ENCODE measurements at regions not wholly inside any gene's neighbourhood (a gene's known extent, or its start where the extent isn't known, plus 50 kb on each side); places are given as distances from the start of the nearest gene placed in this dataset.

DNA sequence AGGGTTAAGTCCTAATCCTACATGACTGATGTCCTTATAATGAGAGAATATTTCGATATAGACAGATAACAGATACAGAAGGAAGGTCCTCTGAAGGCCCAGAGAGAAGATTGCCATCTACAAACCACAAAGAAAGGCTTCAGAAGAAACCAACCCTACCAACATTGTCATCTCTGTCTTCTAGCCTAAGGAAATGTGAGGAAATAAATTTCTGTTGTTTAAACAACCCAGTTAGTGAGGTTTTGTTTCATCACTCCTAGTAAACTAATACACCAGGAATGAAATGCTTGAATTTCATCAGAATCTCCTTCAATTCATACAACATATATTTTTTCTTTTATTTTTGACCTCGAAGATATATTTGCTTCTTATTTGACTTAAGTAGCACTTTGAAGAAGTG is 1527.8 kb downstream of the STIM2 start:
- Histone ChIP-seq H3K79me2 (ENCODE audit: low read length) (no peaks in the 10 kb centered on the region), H4K20me1 (ENCODE audit: insufficient read depth, low read depth, low read length) (no peaks in the 10 kb centered on the region), H3K4me1 (ENCODE audit: low read length) (no peaks in the 10 kb centered on the region), H3K36me3 (ENCODE audit: insufficient read depth, low read length) (no peaks in the 10 kb centered on the region), H3K27me3 (ENCODE audit: low read length) (no peaks in the 10 kb centered on the region), H3K27ac (ENCODE audit: low read length) (no peak overlapping the region), H3K4me2 (ENCODE audit: low read depth, low read length, poor library complexity, severe bottlenecking) (no peak overlapping the region), H2AFZ (ENCODE audit: low read length) (no peak overlapping the region), H3K9ac (ENCODE audit: low read length) (no peak overlapping the region), H3K4me3 (ENCODE audit: low read length) (no peak overlapping the region), H3K9me2 (replicated peaks; ENCODE audit: insufficient read depth, low read length) (no peaks in the 10 kb centered on the region; the same call in 1 of the 2 replicates), H3K9me3 (ENCODE audit: low read length) (peaks cover 19% of the 10 kb centered on the region)
- DNase-seq = no peak

DNA sequence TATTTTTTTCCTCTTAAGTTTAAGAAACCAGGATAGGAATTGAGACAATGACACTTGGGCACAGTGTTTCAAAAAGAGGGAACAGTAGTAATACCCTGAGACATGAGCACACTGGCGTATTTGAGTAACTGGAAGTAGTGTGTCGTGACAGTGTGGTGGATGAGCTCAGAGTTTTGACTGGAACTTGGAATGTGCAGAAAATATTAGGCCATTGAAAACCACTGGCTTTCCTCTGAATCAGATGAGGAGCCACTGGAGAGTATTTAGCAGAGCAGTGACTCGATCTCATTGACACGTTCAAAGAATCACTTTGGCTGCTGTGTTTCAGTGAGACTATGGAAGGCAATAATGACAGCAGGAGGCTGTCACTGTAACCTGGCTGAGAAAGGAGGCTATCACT is 1531.2 kb downstream of the STIM2 start:
- H3K4me2 ChIP-seq (ENCODE audit: low read depth, low read length, poor library complexity, severe bottlenecking) = no peak overlapping the region
- no peaks in the 10 kb centered on the region for H3K79me2 ChIP-seq (ENCODE audit: low read length)
- no peaks in the 10 kb centered on the region for H3K27me3 ChIP-seq (ENCODE audit: low read length)
- DNase-seq = no peak
- no peaks in the 10 kb centered on the region for H3K4me1 ChIP-seq (ENCODE audit: low read length)
- no peak overlapping the region for H2AFZ ChIP-seq (ENCODE audit: low read length)
- no peaks in the 10 kb centered on the region for H4K20me1 ChIP-seq (ENCODE audit: insufficient read depth, low read depth, low read length)
- no peak overlapping the region for H3K9ac ChIP-seq (ENCODE audit: low read length)
- no peaks in the 10 kb centered on the region for H3K36me3 ChIP-seq (ENCODE audit: insufficient read depth, low read length)
- H3K9me3 ChIP-seq (ENCODE audit: low read length) = peaks cover 9% of the 10 kb centered on the region; the same call in 1 of the 2 replicates
- no peak overlapping the region for H3K4me3 ChIP-seq (ENCODE audit: low read length)
- H3K27ac ChIP-seq (ENCODE audit: low read length) = no peak overlapping the region
- H3K9me2 ChIP-seq (replicated peaks; ENCODE audit: insufficient read depth, low read length) = no peaks in the 10 kb centered on the region; the same call in 1 of the 2 replicates

DNA sequence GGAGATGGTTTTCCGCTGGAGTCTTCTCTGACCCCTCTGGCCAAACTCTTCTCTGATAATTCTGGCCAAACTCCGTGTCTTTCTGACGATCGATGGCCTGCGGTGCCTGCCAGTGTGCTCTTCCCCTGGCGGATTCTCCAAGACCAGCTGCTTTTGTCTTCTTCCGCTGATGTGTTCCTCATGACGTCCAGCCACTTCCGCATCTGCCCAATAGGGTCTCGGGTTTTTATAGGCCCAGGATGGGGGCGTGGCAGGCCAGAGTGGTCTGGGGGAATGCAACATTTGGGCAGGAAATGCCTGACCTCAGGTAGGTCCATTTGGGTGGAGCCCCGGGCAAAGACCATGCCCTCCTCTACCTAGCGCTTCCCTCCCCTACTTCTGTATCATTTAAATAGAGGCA is 1542.1 kb downstream of the STIM2 start:
- Histone ChIP-seq H3K4me1 (ENCODE audit: low read length) (no peaks in the 10 kb centered on the region), H3K27ac (ENCODE audit: low read length) (no peak overlapping the region)

DNA sequence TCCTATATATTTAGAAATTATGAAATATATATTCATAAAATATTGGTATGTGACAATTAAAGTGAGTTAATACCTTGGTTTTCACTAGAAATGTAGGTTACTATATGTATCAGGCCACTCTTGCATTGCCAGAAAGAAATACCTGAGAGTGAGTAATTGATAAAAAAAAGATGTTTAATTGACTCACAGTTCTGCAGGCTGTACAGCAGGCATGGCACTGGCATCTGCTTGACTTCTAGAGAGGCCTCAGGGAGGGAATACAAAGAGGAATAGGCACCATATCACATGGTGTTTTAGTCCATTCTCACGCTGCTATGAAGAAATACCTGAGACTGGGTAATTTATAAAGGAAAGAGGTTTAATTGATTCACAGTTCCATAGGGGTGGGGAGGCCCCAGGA is 1560.6 kb downstream of the STIM2 start:
- Histone ChIP-seq H3K4me1 (ENCODE audit: low read length) (no peaks in the 10 kb centered on the region), H3K9ac (ENCODE audit: low read length) (no peak overlapping the region), H3K9me2 (replicated peaks; ENCODE audit: insufficient read depth, low read length) (no peaks in the 10 kb centered on the region), H2AFZ (ENCODE audit: low read length) (no peak overlapping the region), H3K27me3 (ENCODE audit: low read length) (no peaks in the 10 kb centered on the region), H3K27ac (ENCODE audit: low read length) (no peak overlapping the region), H3K79me2 (ENCODE audit: low read length) (no peaks in the 10 kb centered on the region), H4K20me1 (ENCODE audit: insufficient read depth, low read depth, low read length) (no peaks in the 10 kb centered on the region), H3K36me3 (ENCODE audit: insufficient read depth, low read length) (no peaks in the 10 kb centered on the region), H3K4me3 (ENCODE audit: low read length) (no peak overlapping the region), H3K4me2 (ENCODE audit: low read depth, low read length, poor library complexity, severe bottlenecking) (no peak overlapping the region), H3K9me3 (ENCODE audit: low read length) (peaks cover 22% of the 10 kb centered on the region)
- no peak for DNase-seq

More for the DNA sequence above, 1542.1 kb downstream of the STIM2 start:
- Histone ChIP-seq H3K27me3 (ENCODE audit: low read length) (no peaks in the 10 kb centered on the region), H3K9me2 (replicated peaks; ENCODE audit: insufficient read depth, low read length) (no peaks in the 10 kb centered on the region), H2AFZ (ENCODE audit: low read length) (no peak overlapping the region), H3K4me2 (ENCODE audit: low read depth, low read length, poor library complexity, severe bottlenecking) (no peak overlapping the region), H3K4me3 (ENCODE audit: low read length) (no peak overlapping the region), H4K20me1 (ENCODE audit: insufficient read depth, low read depth, low read length) (no peaks in the 10 kb centered on the region), H3K79me2 (ENCODE audit: low read length) (no peaks in the 10 kb centered on the region), H3K9me3 (ENCODE audit: low read length) (peaks cover 35% of the 10 kb centered on the region), H3K9ac (ENCODE audit: low read length) (no peak overlapping the region), H3K36me3 (ENCODE audit: insufficient read depth, low read length) (no peaks in the 10 kb centered on the region)
- DNase-seq = no peak

DNA sequence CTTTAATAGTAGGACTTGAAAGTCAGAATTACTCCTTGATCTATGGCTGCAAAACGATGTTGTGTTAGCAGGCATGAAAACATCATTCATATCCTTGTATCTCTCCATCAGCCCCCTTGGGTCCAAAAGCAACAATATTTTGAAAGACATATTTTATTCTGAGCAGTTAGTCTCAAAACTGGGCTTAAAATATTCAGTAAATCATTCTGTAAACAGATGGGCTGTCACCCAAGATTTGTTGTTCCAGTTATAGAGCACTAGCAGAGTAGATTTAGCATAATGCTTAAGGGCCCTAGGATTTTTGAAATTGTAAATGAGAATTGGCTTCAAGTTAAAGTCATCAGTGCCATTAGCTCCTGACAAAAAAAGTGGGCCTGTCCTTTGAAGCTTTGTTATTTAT is 1565.6 kb downstream of the STIM2 start:
- H3K36me3 ChIP-seq (ENCODE audit: insufficient read depth, low read length) = no peaks in the 10 kb centered on the region
- H3K27me3 ChIP-seq (ENCODE audit: low read length) = no peaks in the 10 kb centered on the region
- no peak overlapping the region for H3K27ac ChIP-seq (ENCODE audit: low read length)
- H2AFZ ChIP-seq (ENCODE audit: low read length) = no peak overlapping the region
- no peak for DNase-seq
- H3K4me3 ChIP-seq (ENCODE audit: low read length) = no peak overlapping the region
- no peak overlapping the region for H3K4me2 ChIP-seq (ENCODE audit: low read depth, low read length, poor library complexity, severe bottlenecking)
- peaks cover 24% of the 10 kb centered on the region for H3K9me3 ChIP-seq (ENCODE audit: low read length)
- H3K9ac ChIP-seq (ENCODE audit: low read length) = no peak overlapping the region
- H3K79me2 ChIP-seq (ENCODE audit: low read length) = no peaks in the 10 kb centered on the region
- no peaks in the 10 kb centered on the region for H3K9me2 ChIP-seq (replicated peaks; ENCODE audit: insufficient read depth, low read length)
- no peaks in the 10 kb centered on the region for H4K20me1 ChIP-seq (ENCODE audit: insufficient read depth, low read depth, low read length)
- no peaks in the 10 kb centered on the region for H3K4me1 ChIP-seq (ENCODE audit: low read length)

DNA sequence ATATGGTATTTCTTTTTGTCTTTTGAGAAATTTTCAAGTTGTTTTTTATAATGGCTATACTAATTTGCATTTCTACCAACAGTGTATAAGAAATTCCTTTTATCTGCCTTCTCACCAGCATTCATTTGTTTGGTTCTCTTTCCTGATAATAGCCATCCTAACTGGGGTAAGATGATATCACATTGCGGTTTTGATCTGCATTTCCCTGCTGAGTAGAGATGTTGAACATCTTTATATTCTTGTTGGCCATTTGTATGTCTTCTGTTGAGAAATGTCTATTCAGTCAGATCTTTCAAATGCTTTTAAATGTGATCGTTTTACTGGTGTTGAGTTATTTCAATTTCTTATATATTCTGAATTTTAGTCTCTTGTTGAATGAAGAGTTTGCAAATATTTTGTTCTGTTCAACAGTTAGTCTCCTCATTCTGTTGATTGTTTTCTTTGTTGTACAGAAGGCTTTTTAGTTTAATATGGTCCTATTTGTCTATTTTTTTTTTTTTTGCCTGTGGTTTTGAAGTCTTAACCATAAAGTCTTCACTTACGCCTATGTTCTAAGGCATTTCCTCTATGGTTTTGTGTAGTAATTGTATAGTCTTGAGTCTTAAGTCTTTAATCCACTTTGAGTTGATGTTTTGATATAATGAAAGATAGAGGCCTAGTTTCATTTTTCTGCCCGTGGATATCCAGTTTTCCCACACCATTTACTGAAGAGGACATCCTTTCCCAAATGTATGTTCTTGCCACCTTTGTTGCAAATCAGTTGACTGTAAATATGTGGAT is 1566.9 kb downstream of the STIM2 start:
- Histone ChIP-seq H3K79me2 (ENCODE audit: low read length) (no peaks in the 10 kb centered on the region), H3K9me3 (ENCODE audit: low read length) (peaks cover 32% of the 10 kb centered on the region), H3K4me1 (ENCODE audit: low read length) (no peaks in the 10 kb centered on the region), H4K20me1 (ENCODE audit: insufficient read depth, low read depth, low read length) (no peaks in the 10 kb centered on the region), H3K4me2 (ENCODE audit: low read depth, low read length, poor library complexity, severe bottlenecking) (no peak overlapping the region), H3K4me3 (ENCODE audit: low read length) (no peak overlapping the region), H3K27ac (ENCODE audit: low read length) (no peak overlapping the region), H3K36me3 (ENCODE audit: insufficient read depth, low read length) (no peaks in the 10 kb centered on the region), H3K9ac (ENCODE audit: low read length) (no peak overlapping the region), H3K9me2 (replicated peaks; ENCODE audit: insufficient read depth, low read length) (no peaks in the 10 kb centered on the region), H2AFZ (ENCODE audit: low read length) (no peak overlapping the region), H3K27me3 (ENCODE audit: low read length) (no peaks in the 10 kb centered on the region)
- no peak for DNase-seq

DNA sequence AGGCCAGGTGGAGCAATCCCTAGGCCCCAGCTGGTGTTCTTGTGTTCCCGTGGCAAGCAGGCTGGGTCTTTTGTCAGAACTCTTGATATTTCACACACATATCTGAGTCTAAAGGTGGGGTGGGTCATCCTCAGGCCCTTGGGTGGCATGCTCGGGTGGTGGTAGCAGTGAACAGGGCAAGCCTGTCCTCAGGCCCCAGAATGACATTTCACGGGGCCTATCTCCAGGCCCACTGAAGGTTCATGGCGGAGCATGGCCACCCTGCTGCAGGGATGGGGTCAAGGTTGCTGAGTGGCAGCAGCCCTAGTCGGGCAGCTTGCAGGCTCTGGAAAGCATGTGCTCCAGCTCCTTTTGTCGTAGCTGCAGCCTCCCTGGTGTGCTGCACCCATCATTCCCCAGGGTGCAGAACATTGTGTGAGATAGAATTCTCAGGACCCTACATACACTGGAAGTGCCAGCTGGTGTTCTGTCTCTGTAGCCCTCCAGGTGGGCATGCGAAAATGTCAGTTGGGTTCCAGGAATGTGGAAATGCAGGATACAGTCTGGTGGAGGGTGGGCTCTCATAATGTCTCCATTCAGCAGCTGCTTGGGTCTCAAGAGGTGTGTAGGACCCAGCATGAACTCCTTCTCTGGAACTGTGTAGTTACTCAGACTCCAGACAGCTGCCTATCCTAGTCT is 1571.8 kb downstream of the STIM2 start:
- Histone ChIP-seq H3K79me2 (ENCODE audit: low read length) (no peaks in the 10 kb centered on the region), H2AFZ (ENCODE audit: low read length) (no peak overlapping the region), H3K4me2 (ENCODE audit: low read depth, low read length, poor library complexity, severe bottlenecking) (no peak overlapping the region), H3K27me3 (ENCODE audit: low read length) (no peaks in the 10 kb centered on the region), H3K27ac (ENCODE audit: low read length) (no peak overlapping the region), H3K4me3 (ENCODE audit: low read length) (no peak overlapping the region), H3K9me3 (ENCODE audit: low read length) (peaks cover 35% of the 10 kb centered on the region), H3K4me1 (ENCODE audit: low read length) (no peaks in the 10 kb centered on the region), H3K9me2 (replicated peaks; ENCODE audit: insufficient read depth, low read length) (no peaks in the 10 kb centered on the region), H4K20me1 (ENCODE audit: insufficient read depth, low read depth, low read length) (no peaks in the 10 kb centered on the region), H3K36me3 (ENCODE audit: insufficient read depth, low read length) (no peaks in the 10 kb centered on the region), H3K9ac (ENCODE audit: low read length) (no peak overlapping the region)
- no peak for DNase-seq

DNA sequence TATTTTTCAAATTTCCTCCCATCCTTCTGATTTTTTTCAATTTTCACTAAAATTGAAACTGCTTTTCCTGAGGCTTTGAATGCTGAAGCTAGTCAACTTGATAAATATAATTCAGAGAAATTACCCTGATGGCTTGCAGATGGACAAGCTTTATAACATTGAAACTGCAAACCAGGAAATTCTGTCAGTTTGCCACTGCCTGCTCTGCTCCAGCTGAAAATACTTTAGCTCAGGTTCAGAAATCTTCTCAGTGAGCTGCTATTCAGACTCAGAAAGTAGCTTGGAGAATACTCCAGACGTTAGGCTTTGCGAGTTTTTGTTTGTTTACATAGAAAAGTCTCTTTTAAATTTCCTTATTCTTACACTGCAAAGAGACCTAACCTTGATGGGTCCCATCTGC is 1574.7 kb downstream of the STIM2 start:
- Histone ChIP-seq H3K79me2 (ENCODE audit: low read length) (no peaks in the 10 kb centered on the region), H3K4me3 (ENCODE audit: low read length) (no peak overlapping the region), H3K9me2 (replicated peaks; ENCODE audit: insufficient read depth, low read length) (no peaks in the 10 kb centered on the region)

More for the DNA sequence above, 1574.7 kb downstream of the STIM2 start:
- H3K27ac ChIP-seq (ENCODE audit: low read length) = no peak overlapping the region
- no peak overlapping the region for H3K4me2 ChIP-seq (ENCODE audit: low read depth, low read length, poor library complexity, severe bottlenecking)
- H4K20me1 ChIP-seq (ENCODE audit: insufficient read depth, low read depth, low read length) = no peaks in the 10 kb centered on the region
- H3K4me1 ChIP-seq (ENCODE audit: low read length) = no peaks in the 10 kb centered on the region
- no peak for DNase-seq
- H2AFZ ChIP-seq (ENCODE audit: low read length) = no peak overlapping the region
- H3K9ac ChIP-seq (ENCODE audit: low read length) = no peak overlapping the region
- H3K36me3 ChIP-seq (ENCODE audit: insufficient read depth, low read length) = no peaks in the 10 kb centered on the region
- peaks cover 25% of the 10 kb centered on the region for H3K9me3 ChIP-seq (ENCODE audit: low read length)
- no peaks in the 10 kb centered on the region for H3K27me3 ChIP-seq (ENCODE audit: low read length)

Measured in Karpas-422 (cell line).